HepG2 (cell line): ENCODE measurements at regions not wholly inside any gene's neighbourhood (a gene's known extent, or its start where the extent isn't known, plus 50 kb on each side); places are given as distances from the start of the nearest gene placed in this dataset.

Source experiments
- CBX2 ChIP-seq, 2 experiments: fragments of 200-600 bp in 1 of 2; sonication (generic); formaldehyde crosslinking in 1 of 2; IDR thresholded peaks; 2 replicates each; pipeline versions ENCODE4 v1.7.0 to v1.8.1; 2018 to 2022; ENCODE audit warnings: low read depth in 2 of 2, low read length in 1 of 2, mild to moderate bottlenecking in 1 of 2, missing genetic modification reagents in 1 of 2
- ESRRA ChIP-seq: sonication (generic); formaldehyde crosslinking; IDR thresholded peaks from 2 replicates; pipeline ENCODE4 v1.5.1; 2020; ENCODE audit warnings: mild to moderate bottlenecking, low read depth, missing genetic modification reagents
- MXI1 ChIP-seq: IDR thresholded peaks from 3 replicates; pipeline ENCODE4 v1.6.1; 2012; ENCODE audit warnings: low read depth, low read length, inconsistent platforms, borderline replicate concordance
- TF ChIP-seq, protein P1 (sequence below): sonication (generic); formaldehyde crosslinking; IDR thresholded peaks from 2 replicates; pipeline ENCODE4 v1.5.0; 2020; ENCODE audit warnings: missing genetic modification reagents, mild to moderate bottlenecking, borderline replicate concordance
- TF ChIP-seq, protein P2 (sequence below): sonication (generic); formaldehyde crosslinking; IDR thresholded peaks from 2 replicates; pipeline ENCODE4 v1.5.0; 2020; ENCODE audit warnings: mild to moderate bottlenecking, missing genetic modification reagents, moderate library complexity

DNA sequence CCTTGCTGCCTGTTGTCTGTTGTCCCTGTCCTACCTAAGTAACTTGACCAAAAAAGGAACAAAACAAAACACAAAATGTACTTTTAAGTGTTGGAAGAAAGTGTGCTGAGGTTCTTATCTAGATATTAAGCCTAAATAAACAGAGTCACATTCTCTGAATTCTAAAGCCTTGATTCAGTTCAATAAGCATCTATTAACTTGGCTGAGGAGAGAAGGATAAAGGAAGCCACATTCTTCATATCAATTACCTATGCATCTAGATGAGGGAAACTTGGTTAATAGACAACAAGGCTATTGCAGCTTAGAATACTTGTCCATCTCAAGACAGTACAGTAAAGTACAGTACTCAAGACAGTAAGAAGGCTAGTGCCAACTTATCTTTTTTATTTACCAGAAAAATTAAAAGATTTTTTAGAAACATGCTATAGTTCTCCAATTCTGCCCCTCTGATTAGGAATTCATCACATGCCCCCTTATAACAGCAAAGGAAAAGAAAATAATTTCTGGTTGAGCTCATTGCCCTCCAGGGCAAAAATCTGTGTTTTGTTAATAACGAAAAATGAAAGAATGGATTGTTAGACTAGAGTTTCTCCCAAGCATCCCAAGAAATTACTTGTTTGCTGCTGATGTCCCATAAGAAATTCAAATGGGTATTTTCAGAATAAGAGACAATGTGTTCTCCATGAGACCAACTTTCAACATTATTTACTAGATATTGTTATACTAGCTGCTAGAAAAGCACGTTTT, 546.5 kb upstream of the SEMA3D start:
- TF ChIP-seq MXI1 (no peak), ESRRA (CRISPR knock-in tag) (no peak), CBX2 (IDR thresholded peaks at IDR 0.05; ENCODE audit: low read depth, low read length) (no peak), CBX2 (CRISPR knock-in tag; IDR thresholded peaks at IDR 0.05; ENCODE audit: low read depth) (no peak)
- TF ChIP-seq, protein P1, sequence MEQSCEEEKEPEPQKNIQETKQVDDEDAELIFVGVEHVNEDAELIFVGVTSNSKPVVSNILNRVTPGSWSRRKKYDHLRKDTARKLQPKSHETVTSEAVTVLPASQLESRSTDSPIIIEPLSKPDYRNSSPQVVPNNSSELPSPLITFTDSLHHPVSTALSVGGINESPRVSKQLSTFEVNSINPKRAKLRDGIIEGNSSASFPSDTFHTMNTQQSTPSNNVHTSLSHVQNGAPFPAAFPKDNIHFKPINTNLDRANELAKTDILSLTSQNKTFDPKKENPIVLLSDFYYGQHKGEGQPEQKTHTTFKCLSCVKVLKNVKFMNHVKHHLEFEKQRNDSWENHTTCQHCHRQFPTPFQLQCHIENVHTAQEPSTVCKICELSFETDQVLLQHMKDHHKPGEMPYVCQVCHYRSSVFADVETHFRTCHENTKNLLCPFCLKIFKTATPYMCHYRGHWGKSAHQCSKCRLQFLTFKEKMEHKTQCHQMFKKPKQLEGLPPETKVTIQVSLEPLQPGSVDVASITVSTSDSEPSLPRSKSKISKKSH, result no peak
- TF ChIP-seq, protein P2, sequence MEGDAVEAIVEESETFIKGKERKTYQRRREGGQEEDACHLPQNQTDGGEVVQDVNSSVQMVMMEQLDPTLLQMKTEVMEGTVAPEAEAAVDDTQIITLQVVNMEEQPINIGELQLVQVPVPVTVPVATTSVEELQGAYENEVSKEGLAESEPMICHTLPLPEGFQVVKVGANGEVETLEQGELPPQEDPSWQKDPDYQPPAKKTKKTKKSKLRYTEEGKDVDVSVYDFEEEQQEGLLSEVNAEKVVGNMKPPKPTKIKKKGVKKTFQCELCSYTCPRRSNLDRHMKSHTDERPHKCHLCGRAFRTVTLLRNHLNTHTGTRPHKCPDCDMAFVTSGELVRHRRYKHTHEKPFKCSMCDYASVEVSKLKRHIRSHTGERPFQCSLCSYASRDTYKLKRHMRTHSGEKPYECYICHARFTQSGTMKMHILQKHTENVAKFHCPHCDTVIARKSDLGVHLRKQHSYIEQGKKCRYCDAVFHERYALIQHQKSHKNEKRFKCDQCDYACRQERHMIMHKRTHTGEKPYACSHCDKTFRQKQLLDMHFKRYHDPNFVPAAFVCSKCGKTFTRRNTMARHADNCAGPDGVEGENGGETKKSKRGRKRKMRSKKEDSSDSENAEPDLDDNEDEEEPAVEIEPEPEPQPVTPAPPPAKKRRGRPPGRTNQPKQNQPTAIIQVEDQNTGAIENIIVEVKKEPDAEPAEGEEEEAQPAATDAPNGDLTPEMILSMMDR, result no peak
